ENCODE measurements at regions not wholly inside any gene's neighbourhood (a gene's known extent, or its start where the extent isn't known, plus 50 kb on each side); places are given as distances from the start of the nearest gene placed in this dataset.

- no peak for DNase-seq (ENCODE audit: low spot score)
Measured at GRCh38 chr3:168647582-168647981, 551.9 kb upstream of the GOLIM4 start.

DNA sequence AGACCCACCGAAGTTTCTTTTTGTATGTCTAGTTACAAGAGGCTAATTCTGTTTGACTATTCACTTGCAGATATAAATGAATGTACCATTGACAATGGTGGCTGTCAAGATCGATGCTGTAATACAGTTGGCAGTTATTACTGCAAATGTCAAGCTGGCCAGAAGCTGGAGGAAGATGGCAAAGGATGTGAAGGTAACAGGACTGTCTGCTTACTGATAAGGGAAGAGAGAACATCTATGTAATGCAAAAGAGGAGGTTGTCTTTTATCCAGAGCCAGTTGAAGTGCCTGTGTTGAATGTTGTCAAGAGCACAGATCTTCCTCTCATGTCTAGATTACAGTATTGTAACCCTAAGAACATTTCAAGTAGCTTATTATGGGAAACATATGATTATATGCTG is 549.5 kb upstream of the GOLIM4 start:
- no peak for DNase-seq (ENCODE audit: low spot score)

DNA sequence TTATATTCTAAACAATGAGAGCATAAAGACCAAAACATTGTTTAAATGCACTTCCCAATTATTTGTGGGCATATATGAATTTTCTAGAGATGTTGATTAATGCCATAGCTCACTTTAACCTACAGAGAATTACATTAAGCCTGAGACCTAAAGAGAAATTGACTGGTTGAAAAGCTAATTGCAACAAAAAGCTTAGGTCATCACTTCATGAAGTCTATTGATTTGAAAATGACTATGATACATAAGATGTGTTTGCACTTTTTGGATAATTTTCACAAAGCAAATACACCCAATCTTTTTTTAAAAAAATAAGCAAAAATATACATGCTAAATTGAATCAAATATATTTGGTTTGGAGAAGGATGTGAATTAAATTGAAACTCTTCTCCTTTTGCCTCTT is 532.8 kb upstream of the GOLIM4 start:
- no peak for DNase-seq (ENCODE audit: low spot score)

- no peak for DNase-seq (ENCODE audit: low spot score)
Measured at GRCh38 chr3:168625477-168625876, 529.8 kb upstream of the GOLIM4 start.

DNA sequence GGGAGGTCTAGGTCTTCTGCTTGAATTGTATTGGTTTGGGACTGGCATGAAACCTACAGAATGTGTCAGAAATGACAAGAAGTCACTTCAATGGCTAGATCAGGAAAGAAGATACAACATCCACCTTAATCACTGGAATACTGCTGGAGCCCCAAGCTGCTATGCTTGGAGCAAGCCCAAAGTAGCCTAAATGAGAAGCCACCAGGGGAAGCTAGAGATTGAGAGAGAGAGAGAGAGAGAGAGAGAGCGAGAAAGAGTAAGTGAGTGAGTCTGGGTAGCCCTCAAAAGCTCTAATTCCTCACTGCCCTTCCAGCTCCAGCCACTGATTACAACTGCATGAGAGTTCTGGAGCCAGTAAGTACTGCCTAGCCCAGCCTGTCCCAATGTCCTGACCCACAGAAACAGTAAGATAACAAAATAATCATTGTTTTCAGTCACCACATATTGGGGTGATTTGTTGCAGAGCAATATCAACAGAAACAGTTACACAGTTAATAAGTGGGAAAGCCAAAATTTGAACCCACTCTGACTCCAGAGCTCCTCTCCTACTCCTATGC is 529.2 kb upstream of the GOLIM4 start:
- no peak for DNase-seq (ENCODE audit: low spot score)

GRCh38 chr3:168624195-168624594 is 528.5 kb upstream of the GOLIM4 start:
- no peak for DNase-seq (ENCODE audit: low spot score)

GRCh38 chr3:168622795-168623194 is 527.1 kb upstream of the GOLIM4 start:
- DNase-seq (ENCODE audit: low spot score), result no peak

GRCh38 chr3:168620854-168621253 is 525.1 kb upstream of the GOLIM4 start:
- DNase-seq (ENCODE audit: low spot score), result peak; percentile 6

DNA sequence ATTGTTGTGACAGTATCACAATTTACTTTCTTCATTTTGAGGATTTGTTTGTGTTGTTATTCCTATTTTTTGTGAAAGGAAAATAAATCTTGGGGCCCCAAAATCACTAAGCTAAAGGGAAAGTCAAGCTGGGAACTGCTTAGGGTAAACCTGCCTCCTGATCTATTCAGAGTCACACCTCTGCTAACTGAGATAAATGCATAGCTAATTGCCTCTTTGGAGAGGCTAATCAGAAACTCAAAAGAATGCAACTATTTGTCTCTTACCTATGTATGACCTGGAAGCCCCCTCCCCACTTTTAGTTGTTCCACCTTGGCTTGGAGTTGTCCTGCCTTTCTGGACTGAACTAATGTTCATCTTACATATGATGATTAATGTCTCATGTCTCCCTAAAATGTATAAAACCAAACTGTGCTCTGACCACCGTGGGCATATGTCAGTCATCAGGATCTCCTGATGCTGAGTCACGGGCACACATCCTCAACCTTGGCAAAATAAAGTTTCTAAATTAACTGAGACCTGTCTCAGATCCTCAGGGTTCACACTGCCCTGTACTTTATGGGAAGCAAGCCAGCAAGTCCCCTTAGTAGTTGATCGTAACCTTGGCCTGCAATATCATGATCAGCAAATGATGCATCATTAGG is 523.2 kb upstream of the GOLIM4 start:
- no peak for DNase-seq (ENCODE audit: low spot score)

DNA sequence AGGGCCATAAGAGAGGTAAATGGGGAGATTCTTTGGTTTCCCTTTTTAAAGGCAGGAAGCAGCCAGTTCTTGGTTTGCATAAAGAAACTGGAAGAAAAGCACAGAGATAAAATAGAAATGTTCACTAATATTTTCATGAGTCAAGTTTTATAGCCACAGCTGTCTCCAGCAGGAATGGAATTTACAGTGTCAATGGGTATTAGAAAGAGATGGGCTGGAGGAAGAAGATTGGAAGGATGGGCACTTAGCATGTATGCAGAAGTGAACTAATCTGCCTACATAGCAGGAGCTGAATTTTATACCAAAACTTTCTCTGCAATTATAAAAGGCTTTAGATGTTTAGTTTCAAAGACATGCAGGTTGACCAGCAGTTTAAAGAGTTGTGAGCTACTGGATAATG is 521.9 kb upstream of the GOLIM4 start:
- no peak for DNase-seq (ENCODE audit: low spot score)

- no peak for DNase-seq (ENCODE audit: low spot score)
Measured at GRCh38 chr3:168616915-168617314, 521.2 kb upstream of the GOLIM4 start.

DNA sequence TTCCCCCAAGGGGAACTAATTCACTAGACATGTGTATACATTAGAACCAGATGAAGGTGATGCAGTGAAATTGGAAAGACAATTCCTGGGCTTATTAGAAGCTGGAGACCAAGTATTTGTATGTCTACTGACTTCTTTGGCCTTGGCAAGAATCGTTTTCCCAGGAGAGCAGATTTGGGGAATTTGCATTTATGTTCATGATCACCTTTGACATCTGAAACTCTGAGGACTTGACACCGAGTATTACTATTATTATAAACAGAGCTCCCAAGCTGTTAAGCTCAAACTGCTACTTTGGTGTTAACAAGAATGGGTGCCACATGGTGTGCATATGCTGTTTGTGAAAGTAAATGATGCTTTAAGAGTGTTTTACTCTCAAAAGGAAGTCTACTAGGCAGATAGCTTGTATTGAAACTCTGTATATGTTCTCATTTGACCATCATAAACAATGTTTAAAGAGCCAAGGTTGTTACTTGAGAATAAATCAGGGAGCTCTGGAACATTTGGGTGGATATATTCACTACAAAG is 519.8 kb upstream of the GOLIM4 start:
- no peak for DNase-seq (ENCODE audit: low spot score)

GRCh38 chr3:168613151-168613550 is 517.4 kb upstream of the GOLIM4 start:
- DNase-seq (ENCODE audit: low spot score), result no peak

GRCh38 chr3:168612671-168613070 is 516.9 kb upstream of the GOLIM4 start:
- no peak for DNase-seq (ENCODE audit: low spot score)

GRCh38 chr3:168611826-168612225 is 516.1 kb upstream of the GOLIM4 start:
- DNase-seq (ENCODE audit: low spot score), result no peak

- DNase-seq (ENCODE audit: low spot score), result no peak
Measured at GRCh38 chr3:168608926-168609325, 513.2 kb upstream of the GOLIM4 start.

DNA sequence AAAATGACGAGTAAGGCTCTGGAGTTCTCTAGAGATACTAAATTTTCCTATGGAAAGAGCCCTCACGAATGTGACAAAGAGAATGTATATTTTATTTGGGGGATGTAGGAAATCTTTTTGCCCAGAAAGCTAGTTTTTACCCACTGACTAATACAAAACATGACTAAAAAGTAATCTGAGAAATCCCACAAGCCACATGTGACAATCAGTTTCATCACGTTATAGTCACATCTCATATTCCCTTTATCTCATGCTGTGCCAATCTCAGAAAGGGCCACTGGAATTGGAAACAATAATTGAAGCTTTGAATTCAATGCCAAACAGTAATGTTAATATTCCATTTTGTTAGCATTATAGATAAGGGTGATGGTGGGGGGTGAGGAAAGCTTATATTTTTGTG is 509.0 kb upstream of the GOLIM4 start:
- DNase-seq (ENCODE audit: low spot score), result no peak

DNA sequence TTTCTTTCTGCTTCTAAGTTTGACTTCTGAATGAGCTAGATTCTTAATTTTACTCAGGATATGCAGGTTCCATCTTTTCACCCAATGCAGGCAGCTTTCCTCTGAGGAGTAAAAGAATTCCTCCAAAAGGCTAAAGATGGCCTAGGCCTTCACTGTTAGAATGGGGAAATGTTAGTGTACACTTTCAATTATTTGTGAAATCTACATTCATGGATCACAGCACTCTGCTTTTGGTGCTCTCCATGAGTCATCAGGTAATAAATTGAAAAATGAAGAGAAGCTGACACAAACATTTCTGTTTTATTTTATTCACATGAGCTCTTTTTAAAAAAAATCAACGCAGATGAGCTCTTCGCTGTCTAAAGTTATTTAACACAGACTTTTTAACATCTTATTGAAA is 502.5 kb upstream of the GOLIM4 start:
- DNase-seq (ENCODE audit: low spot score), result no peak

GRCh38 chr3:168596175-168596823 is 500.6 kb upstream of the GOLIM4 start:
- no peak for DNase-seq (ENCODE audit: low spot score)

GRCh38 chr3:168591587-168591986 is 495.9 kb upstream of the GOLIM4 start:
- DNase-seq (ENCODE audit: low spot score), result no peak

DNA sequence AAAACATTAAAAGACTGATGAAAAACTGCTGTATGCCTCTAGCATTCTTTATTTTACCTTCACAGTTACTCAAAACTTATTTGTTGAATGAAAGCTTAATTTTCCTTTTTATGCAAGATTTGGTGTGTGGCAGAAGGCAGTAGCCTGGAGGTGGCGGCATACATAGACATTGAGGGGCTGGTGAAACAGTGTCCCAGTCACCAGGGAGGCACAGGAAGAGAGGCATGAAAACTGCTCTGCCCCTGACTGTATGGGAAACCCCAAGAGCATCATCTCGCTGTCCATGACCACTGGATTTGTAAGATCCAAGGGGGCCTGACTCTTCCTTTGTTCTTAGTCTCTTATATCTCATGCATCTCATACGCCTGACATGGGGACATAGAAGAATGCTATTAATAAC is 493.7 kb upstream of the GOLIM4 start:
- DNase-seq (ENCODE audit: low spot score), result no peak

- no peak for DNase-seq (ENCODE audit: low spot score)
Measured at GRCh38 chr3:168585544-168585943, 489.8 kb upstream of the GOLIM4 start.

DNA sequence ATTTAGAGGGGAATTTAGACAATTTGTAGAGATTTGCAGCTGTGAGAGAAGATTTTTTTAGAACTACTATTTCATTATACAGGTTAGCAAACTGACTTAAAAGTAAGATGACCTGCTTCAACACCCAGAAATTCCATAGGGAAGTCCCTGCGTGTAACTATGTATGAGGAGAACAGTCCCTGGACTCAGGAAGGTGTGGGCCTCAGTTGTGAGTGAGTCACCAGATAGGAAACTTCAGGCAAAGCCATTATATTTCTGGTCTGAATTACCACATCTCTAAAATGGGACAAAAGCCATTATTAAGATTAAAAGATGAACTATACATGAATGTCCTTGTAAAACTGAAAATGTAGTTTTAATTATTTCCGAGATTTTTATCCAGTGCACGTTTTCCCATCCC is 488.3 kb upstream of the GOLIM4 start:
- no peak for DNase-seq (ENCODE audit: low spot score)

DNA sequence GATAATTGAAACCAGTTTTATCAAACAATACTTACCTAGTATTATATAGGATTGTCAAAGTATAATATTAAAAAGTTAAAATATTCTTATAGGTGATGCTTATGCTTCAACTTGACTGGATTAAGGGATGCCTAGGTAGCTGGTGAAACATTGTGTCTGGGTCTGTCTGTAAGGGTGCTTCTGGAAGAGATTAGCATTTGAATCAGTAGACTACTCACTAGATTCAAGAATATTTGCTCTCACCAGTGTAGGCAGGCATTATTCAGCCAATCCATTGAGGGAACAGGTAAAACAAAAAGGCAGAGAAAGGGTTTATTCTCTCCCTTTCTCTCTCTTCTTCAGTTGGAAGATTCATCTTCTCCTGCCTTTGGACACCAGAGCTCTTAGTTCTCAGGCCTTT is 486.8 kb upstream of the GOLIM4 start:
- no peak for DNase-seq (ENCODE audit: low spot score)
